ENCODE measurements at regions not wholly inside any gene's neighbourhood (a gene's known extent, or its start where the extent isn't known, plus 50 kb on each side); places are given as distances from the start of the nearest gene placed in this dataset.

GRCh38 chr5:58122848-58123392, 337.0 kb downstream of the PLK2 start:
- intact Hi-C loops (cut with micrococcal nuclease) = no loop called here
- H3K27ac ChIP-seq (ENCODE audit: low read length in 2 of 2) = no peak overlapping the region
- Mint-ChIP-seq H3K4me3 (no peak overlapping the region), H3K4me1 (no peaks in the 10 kb centered on the region), H3K9me3 (ENCODE audit: insufficient read depth) (no peaks in the 10 kb centered on the region), H3K27me3 (no peaks in the 10 kb centered on the region), H3K27ac (no peak overlapping the region)
- H3K9me3 ChIP-seq (ENCODE audit: control extremely low read depth in 1 of 3, control insufficient read depth in 2 of 3, insufficient read depth in 1 of 3, low read length in 2 of 3) = no peaks in the 10 kb centered on the region
- H3K79me2 ChIP-seq (ENCODE audit: control insufficient read depth, insufficient read depth, low read length) = no peaks in the 10 kb centered on the region
- no peaks in the 10 kb centered on the region for H3K4me1 ChIP-seq (ENCODE audit: control insufficient read depth in 2 of 2, insufficient read depth in 2 of 2, low read length in 2 of 2)
- H3K27me3 ChIP-seq (replicated peaks in 1 of 4; ENCODE audit: control extremely low read depth in 1 of 4, control insufficient read depth in 3 of 4, insufficient read depth in 4 of 4, low read length in 3 of 4) = no peaks in the 10 kb centered on the region
- DNase-seq = no peak
- ChIA-PET POLR2A (no interaction called here), CTCF (interaction anchor here (0.5 kb wide), 1 partner anchor 355 kb away, joined by 3 read pairs; no protein-coding TSS in a partner anchor)
- no peak overlapping the region for H2AFZ ChIP-seq (ENCODE audit: insufficient read depth, low read depth, low read length, poor library complexity, severe bottlenecking)
- no peak overlapping the region for H3K4me3 ChIP-seq (ENCODE audit: control extremely low read depth in 1 of 5, extremely low read depth in 1 of 5, insufficient read depth in 1 of 5, low read depth in 2 of 5, low read length in 4 of 5)
- no peak for ATAC-seq (ENCODE audit: low read depth)
- no peak for TF ChIP-seq EZH2 (IDR thresholded peaks at IDR 0.05; ENCODE audit: borderline replicate concordance, insufficient read depth, low read depth, low read length, poor library complexity, severe bottlenecking)
- no peak for TF ChIP-seq CTCF (IDR thresholded peaks at IDR 0.05)
- no peaks in the 10 kb centered on the region for H3K36me3 ChIP-seq (replicated peaks in 1 of 2; ENCODE audit: control extremely low read depth in 1 of 2, control insufficient read depth in 1 of 2, extremely low read depth in 1 of 2, insufficient read depth in 2 of 2, low read length in 1 of 2)
- no peak overlapping the region for H3K9ac ChIP-seq (ENCODE audit: low read length)
- 83% methylated on average over 2 of the region's 3 CpGs for WGBS (ENCODE audit: insufficient coverage)
- H3K4me2 ChIP-seq (replicated peaks; ENCODE audit: low read depth, low read length, poor library complexity, severe bottlenecking) = no peak overlapping the region
- H4K20me1 ChIP-seq (ENCODE audit: control insufficient read depth, insufficient read depth, low read length, poor library complexity, severe bottlenecking) = no peaks in the 10 kb centered on the region

GRCh38 chr5:58122157-58122556, 337.7 kb downstream of the PLK2 start:
- H3K27ac Mint-ChIP-seq = no peak overlapping the region
- no peak overlapping the region for H3K9ac ChIP-seq (ENCODE audit: low read length)
- H3K4me3 ChIP-seq (ENCODE audit: control extremely low read depth in 1 of 5, extremely low read depth in 1 of 5, insufficient read depth in 1 of 5, low read depth in 2 of 5, low read length in 4 of 5) = no peak overlapping the region
- no peaks in the 10 kb centered on the region for H3K4me1 ChIP-seq (ENCODE audit: control insufficient read depth in 2 of 2, insufficient read depth in 2 of 2, low read length in 2 of 2)
- H3K27me3 ChIP-seq (replicated peaks in 1 of 4; ENCODE audit: control extremely low read depth in 1 of 4, control insufficient read depth in 3 of 4, insufficient read depth in 4 of 4, low read length in 3 of 4) = no peaks in the 10 kb centered on the region
- no peaks in the 10 kb centered on the region for H3K9me3 Mint-ChIP-seq (ENCODE audit: insufficient read depth)
- POLR2A ChIA-PET = no interaction called here
- H3K4me3 Mint-ChIP-seq = no peak overlapping the region
- no peak overlapping the region for H3K27ac ChIP-seq (ENCODE audit: low read length in 2 of 2)
- ATAC-seq (ENCODE audit: low read depth) (no peak), DNase-seq (no peak)
- CTCF ChIA-PET = no interaction called here
- no peak overlapping the region for H2AFZ ChIP-seq (ENCODE audit: insufficient read depth, low read depth, low read length, poor library complexity, severe bottlenecking)
- no peaks in the 10 kb centered on the region for H3K36me3 ChIP-seq (replicated peaks in 1 of 2; ENCODE audit: control extremely low read depth in 1 of 2, control insufficient read depth in 1 of 2, extremely low read depth in 1 of 2, insufficient read depth in 2 of 2, low read length in 1 of 2)
- H3K79me2 ChIP-seq (ENCODE audit: control insufficient read depth, insufficient read depth, low read length) = no peaks in the 10 kb centered on the region
- no peak overlapping the region for H3K4me2 ChIP-seq (replicated peaks; ENCODE audit: low read depth, low read length, poor library complexity, severe bottlenecking)
- no peaks in the 10 kb centered on the region for H4K20me1 ChIP-seq (ENCODE audit: control insufficient read depth, insufficient read depth, low read length, poor library complexity, severe bottlenecking)
- H3K27me3 Mint-ChIP-seq = no peaks in the 10 kb centered on the region
- no peak for TF ChIP-seq EZH2 (IDR thresholded peaks at IDR 0.05; ENCODE audit: borderline replicate concordance, insufficient read depth, low read depth, low read length, poor library complexity, severe bottlenecking)
- TF ChIP-seq CTCF (IDR thresholded peaks at IDR 0.05) = no peak
- H3K4me1 Mint-ChIP-seq = no peaks in the 10 kb centered on the region
- no CpG with 5 or more reads among the region's 2 CpGs for WGBS (ENCODE audit: insufficient coverage)
- H3K9me3 ChIP-seq (ENCODE audit: control extremely low read depth in 1 of 3, control insufficient read depth in 2 of 3, insufficient read depth in 1 of 3, low read length in 2 of 3) = no peaks in the 10 kb centered on the region
- intact Hi-C loops (cut with micrococcal nuclease) = no loop called here
